Daoy (cell line): ENCODE measurements at regions not wholly inside any gene's neighbourhood (a gene's known extent, or its start where the extent isn't known, plus 50 kb on each side); places are given as distances from the start of the nearest gene placed in this dataset.
"Not testable (repeated sequence)": the region's sequence is repeated elsewhere in the genome, so short reads cannot be mapped to it uniquely, and the experiment has no call there.

Source experiments
- DNase-seq: peaks from one replicate; pipeline ENCODE4 v3.0.0-alpha.2; 2015; ENCODE audit warnings: low read depth

DNA sequence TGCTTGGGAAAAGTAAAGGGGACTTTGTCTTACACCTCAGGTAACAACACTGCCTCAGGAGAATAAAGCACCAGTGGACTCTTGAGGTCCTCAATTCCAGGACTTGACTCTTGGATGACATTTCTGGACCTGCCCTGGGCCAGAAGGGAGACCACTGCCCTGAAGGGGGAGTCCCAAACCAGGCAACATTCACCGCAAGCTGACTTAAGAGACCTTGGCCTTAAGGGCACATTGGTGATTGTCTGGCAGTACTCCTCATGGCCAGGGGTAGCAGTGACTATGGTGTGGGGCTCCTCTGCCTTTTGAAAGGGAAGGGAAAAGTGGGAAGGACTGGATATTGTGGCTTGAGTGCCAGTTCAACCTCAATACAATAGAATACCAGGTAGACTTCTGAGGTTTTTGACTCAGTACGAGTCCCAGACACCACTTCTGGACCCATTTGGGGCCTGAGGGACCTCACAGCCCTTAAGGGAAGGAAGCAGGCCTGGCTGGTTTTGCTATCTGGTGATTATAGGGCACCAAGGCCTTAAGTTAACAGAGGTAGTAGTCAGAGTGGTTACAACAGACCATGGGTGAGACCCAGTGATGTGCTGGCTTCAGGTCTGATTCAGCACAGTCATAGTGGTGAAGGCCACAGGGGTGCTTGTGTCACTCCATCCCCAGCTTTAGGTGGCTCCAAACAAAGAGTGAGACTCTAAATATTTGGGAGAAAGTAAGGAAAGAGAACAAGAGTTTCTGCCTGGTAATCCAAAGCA is 121.2 kb upstream of the TET2 start:
- no peak for DNase-seq

DNA sequence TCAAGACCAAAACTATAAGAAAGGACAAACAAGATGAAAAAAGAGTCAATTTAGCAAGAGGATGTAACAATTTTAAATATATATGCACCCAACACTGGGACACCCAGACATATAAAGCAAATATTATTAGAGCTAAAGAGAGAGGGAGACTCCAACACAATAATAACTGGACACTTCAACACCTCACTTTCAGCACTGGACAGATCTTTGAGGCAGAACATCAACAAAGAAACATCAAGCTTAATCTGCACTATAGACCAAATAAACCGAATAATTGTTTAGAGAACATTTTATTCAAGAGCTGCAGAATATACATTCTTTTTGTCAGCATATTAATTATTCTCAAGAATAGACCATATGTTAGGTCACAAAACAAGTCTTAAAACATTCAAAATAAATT is 109.7 kb upstream of the TET2 start:
- DNase-seq: no peak

DNA sequence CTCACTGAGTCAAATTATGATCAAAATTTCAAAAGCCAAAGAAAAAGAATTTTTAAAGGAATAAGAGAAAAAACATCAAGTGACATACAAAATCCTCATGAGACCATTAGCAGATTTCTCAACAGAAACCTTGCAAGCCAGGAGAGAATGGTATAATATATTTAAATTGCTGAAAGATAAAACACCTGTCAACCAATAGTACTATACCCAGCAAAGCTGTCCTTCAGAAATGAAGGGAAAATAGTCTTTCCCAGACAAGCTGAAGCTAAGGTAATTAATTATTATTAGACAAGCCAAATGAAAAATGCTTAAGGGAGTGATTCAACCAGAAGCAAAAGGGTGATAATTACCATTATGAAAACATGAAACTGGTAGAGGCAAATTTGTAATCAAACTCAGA is 104.2 kb upstream of the TET2 start:
- no peak for DNase-seq

DNA sequence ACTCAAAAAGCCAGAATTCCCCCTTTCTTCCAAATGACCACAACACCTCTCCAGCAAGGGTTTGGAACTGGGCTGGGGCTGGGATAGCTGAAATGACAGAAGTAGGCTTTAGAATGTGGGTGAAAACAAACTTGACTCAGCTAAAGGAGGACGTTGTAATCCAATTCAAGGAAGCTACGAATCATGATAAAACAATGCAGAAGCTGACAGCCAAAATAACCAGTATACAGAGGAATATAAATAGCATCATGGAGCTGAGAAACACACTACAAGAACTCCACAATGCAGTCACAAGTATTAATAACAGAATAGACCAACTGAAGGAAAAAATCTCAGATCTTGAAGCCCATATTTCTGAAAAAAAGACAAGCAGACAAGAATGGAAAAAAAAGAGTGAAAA is 95.8 kb upstream of the TET2 start:
- no peak for DNase-seq

DNA sequence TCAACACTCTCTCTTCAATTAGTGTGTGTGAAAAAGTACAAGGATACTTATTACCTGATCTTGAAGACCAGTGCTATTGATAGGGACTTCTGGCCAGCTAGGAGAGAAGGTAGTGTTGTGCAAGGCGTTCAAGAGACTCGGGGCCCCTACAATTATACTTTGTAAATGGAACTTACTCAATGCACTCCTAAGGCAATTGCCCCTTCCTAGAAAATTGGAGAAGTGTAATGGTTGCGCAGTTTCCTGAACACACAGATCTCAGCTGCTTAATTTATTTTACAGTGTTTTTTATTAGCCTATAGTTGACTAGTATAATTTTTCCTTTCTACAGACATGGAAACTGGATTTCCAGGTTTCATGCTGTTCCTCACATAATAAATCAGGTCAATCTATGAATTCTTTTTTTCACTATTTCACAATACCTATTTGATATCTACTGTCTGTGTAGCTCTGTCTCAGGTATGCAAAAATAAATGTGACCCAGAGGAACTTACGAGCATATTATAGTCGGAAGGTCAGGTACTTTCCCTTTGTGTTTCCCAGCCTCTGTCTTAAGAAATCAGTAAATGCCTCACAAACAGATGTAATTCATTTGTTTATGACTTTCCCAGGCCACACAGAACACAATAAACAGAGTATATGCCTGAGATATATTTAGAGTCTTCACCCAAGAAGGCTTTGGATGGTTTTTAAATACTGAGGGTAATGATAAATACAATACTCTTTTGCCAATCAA is 89.1 kb upstream of the TET2 start:
- DNase-seq: no peak

DNA sequence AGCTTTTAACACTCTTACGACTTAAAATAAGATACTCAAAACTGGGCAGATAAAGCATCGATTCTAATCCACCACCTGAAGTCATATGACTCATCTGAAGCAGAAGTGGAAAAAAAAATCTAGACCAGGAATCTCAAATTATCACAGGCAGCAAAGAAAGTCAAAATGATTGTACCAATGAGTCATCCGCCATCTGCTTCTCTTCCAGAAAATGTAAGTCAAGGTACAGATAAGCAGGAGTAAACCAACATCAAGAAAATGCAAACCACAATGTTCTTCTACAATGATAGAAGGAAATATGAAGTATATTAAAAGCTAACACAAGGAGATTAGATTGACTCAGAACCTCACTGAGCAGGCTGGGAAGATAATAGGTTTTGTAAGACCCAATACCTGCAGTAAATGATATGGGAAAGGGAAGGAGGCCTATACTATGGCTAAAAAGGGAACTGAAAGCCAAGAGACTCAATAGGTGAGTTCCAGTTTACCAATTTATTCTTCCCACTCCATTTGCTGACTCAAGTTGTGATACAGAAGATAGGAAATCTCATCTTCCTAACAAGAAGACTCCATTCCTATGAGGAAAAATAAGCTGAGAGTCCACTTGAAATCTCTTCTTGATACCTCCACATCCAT is 88.4 kb upstream of the TET2 start:
- peak; percentile 33 for DNase-seq

DNA sequence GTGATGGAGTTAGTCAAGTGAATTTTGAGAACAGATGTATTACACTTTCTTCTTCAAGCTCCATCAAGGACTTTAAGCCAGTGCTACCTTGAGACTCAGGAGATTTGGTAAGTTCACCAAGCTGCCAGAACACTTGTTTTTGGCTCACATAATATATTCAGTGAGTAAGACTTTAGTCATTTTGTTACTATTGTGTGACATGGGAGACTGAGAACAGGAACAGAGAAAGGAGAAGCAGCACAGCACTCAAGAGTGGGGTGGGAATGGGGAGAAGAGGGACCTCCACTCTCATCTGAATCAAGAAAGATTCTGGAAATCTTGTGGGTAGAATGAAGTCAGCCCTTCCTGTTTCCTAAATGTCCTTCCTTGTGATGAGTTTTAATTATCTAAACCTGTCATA is 87.3 kb upstream of the TET2 start:
- peak; percentile 1 for DNase-seq

DNA sequence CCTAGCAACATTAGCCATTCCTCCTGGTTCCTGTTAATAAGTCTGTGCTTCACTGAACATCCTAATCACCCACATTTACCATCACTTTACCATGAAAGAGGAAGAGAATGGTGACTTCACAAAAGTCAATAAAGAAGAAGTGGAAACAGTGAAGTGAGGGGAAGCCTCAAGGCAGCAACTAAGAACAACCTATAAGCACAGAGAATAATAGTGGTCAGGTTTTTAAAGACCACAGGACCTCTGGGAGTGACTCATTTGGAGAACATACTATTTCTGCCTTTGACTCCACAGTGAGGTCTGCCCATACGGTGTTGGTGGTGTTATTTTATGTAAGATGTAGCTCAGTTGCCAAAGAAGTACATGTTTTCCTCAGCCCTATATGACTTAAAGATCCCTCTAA is 86.0 kb upstream of the TET2 start:
- DNase-seq: peak; percentile 40

DNA sequence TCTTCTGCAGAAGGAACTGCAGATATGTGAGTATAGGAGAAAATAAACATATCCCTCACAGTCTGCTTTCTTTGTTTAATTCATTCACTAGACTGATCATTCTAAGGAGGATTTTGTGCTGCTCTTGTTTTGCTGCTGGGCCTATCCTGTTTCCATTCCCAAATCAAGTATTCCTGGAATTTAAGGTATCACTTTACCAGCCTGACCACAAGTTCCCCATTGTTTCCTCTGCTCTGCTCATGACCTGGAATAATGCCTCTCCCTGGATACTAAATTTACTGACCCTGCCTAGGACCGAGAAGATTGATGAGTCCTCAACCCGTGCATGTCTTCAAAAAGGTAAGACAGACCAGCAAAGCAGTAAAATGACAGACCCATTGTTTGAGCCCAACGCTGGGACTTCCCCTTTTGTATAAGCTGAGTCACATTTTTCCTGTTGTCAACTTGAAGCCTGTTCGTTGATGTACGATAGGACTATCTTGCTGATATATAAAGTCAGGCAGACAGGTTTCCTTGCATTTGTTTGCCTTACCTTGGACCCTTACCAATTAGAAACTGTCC is 85.5 kb upstream of the TET2 start:
- DNase-seq: peak; percentile 45

DNA sequence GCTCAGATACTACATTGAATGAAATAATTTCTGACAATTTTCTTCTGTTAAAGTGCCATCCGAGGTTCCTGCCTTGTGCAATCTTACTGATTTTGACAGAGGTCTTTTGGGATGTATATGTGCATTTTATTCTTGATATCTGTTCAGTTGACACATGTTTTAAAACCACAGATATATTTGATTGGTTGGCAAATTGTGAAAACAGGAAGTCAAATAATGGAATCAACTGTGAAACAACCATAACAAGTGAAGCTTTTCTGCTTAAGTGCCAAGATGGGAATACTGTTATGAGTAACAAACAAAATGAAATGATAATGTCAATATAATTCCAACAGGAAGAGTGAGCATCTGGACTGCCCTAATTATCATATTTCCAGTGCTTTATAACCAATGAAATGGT is 84.9 kb upstream of the TET2 start:
- no peak for DNase-seq

DNA sequence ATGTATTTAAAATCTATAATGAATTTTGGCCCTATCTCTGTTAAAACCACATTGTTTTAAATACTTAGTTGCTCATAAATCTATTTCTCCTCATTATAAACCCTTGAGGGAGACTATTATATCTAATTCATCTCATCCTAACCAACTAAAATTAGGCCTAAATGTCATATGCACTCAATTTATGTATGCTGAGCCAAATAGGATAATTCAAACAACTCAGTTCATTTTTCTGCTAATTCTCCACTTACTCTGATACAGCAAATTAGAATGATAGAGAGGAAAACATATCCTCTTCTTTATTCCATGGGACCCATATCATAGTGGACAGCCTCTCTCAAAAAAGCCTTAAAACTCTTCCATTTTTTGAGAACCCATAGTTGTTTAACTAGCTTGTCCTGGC is 80.3 kb upstream of the TET2 start:
- DNase-seq: no peak

DNA sequence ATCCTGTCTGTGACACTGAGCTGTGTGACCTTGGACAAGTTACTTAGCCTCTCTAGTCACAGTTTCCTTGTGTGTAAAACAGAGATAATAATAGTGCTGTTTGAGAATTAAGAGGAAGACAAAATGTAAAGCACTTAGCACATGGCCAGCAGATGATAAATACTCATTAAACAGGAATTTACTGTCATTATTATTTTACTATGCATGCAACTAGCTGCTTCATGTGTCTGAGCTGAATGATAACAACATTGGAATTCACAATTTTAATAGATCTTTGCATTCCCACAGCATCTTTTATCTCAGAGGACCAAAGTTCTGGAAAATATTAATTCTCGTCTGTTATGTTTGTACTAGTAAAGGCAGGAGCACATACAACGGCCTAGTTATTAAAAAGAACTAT is 79.2 kb upstream of the TET2 start:
- no peak for DNase-seq

DNA sequence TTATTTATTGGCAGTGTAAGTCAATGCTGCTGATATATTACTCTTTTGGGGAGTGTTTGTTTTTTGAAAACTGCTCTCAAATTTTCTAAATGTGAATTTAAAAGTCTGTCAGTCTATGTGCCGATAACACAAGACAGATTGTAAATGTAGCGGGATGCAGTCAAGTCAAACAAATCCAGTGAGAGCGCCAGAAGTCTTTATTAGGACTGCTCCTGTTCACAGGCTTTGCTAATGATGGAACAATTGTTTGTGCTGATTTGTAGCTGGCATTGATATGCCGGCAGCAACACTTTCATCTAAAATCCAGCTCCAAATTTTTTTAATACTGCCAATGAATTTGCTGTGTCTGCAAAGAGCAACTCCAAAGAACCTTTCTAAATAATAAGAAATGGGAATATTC is 78.7 kb upstream of the TET2 start:
- no peak for DNase-seq

DNA sequence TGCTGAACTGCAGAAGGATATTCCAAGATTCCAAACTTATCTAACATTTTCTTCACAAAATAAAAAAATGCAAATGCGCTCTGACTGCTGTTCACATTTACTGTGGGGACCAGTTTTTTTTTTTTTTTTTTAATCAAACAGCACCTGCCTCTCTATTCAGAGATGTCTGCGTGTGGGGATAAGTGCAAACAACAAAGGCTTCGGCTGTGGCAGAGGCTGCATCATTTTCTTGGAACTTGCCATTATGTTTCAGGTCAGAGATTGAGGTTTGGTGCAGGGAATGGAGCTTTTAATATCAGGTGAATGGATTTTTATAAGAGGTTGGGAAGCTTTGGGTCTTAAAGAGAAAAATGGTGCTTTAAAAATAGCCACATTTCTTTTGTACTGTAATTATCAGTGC is 78.2 kb upstream of the TET2 start:
- DNase-seq: no peak

DNA sequence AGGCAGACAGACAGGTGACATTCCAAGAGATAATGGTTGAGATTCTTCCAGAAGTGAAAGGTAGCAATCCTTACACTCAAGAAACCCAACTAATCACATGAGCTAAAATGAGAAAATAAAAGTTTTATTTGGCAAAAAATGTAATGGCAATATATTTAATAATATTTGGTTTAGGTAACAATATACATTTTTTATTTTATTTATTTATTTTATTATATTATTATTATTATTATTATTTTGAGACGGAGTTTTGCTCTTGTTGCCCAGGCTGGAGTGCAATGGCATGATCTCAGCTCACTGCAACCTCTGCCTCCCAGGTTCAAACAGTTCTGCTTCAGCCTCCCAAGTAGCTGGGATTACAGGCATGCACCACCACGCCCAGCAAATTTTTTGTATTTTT is 74.6 kb upstream of the TET2 start:
- DNase-seq: not testable (repeated sequence)

DNA sequence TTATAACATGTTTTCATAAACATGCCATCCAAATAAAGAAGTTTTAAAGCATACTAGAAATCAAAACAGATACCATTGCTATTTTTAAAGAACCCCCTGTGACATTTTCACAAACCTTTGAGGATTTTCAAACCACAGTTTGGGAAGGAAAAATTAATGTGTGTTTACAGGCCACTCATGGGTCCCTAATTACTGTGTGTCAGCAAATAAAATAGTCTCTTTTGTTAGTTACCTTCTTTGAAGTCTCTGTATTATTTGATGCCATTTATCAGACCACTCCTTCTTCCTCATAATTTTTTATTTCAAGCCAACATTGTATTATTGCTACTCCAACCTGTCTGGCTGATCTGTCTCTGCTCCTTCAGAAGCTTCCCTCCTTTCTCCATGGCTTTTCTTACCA is 72.6 kb upstream of the TET2 start:
- DNase-seq: no peak

DNA sequence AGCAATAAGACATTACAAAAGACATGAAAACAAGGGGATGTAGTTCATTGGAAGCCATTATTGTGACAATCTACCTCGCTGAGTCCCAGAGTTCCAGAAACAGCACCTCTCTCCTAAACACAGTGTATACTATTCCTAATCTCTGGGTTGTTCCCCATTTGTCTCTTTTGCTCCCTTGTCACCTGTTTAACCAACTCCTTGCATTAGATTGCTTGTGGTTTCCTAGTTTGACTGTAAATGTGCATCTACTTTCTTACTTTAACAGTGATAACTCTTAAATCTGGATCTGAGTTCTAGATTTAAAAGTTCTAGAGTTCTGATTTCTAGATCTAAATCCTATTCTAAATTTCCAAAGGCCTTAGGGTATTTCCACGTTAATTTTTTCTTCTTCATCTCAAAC is 71.6 kb upstream of the TET2 start:
- no peak for DNase-seq

DNA sequence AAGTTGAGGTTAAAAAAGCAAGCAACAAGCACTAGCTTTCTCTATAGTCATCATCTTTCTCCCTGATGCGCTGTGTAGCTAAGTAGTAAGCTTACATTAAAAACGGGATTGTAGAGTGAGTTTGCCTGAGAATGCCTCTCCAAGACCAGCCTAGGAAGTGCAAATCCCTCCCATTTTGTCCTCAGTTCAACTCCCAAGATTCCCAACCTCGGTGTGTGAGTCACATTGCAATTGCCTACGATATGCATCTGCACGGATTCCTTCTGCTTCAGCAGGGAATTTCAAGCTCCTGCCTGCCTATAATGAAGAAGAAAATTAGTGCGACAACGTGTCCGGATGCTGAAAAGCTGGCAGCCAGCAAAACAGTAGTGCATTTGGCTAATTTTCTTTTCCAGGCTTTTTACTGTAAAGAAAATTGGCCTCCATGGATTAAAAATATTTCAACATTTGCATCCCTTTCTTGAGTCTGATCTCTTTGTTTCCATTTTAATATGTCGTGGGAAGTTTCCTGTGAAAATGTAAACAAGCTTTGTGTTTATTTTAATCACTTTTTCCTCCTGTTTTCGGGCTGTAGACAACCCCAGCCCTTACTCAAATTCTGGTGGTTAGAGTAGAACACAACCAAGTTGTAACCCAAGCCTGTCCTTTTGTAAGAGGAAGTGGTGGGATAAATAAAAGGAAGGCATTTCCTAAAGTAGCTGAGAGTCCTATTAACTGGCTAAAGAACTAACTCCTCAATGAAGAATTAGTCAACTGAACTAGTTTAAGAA is 58.4 kb upstream of the TET2 start:
- DNase-seq: peak; percentile 62

DNA sequence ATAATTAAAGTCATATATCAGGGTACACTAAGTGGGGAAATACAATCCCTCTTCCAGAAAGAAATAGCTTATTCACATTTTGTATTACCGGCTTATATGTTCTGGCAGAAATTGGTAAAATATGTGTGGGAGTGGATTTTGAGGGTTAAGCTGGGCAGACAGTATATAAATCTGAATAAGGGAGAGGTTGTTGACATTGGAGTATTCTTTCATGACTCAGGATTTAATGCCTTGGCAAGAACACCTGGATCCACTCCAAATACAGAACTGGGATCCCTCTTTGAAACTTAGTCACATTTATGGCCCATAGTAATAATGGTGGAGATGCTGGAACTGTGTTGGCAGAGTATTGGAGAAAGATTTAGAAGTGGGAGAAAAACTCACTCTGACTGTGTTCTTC is 54.3 kb upstream of the TET2 start:
- DNase-seq: peak; percentile 34

DNA sequence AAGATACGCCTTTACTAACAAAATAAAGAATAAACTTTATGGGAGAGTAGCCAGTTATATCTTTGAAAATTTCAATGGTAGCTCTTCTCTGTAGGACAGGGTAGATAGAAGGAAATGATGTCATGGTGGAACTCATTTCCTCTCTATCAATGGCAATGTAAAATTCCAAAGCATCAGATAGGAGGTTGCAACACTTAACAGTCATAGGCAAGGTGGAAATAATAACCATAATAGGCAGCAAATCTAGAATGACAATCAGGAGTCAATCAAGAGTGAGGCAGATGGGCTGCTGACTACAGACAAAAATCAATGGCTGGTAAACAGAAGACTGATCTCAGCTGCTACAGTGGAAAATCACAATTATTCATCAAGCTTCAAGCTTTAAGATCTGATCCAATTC is 53.9 kb upstream of the TET2 start:
- DNase-seq: peak; percentile 2

DNA sequence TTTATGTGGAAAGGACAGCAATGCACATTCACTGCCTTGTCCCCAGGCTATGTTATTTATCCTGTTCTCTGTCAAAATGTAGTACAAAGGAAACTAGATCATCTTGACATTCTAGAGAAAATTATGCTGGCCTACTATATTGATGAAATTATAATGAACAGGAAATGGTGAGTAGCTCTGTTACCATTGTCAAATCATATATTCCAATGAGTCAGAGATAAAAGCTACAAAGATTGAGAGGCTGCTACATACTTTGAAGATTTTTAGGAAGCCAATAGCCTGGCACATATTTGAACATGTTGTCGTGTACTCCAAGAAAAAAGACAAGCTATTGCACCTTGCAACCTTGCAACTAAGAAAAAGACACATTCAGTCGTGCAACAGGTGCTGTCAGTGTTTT is 52.7 kb upstream of the TET2 start:
- no peak for DNase-seq
